K562 (cell line): ENCODE measurements at regions not wholly inside any gene's neighbourhood (a gene's known extent, or its start where the extent isn't known, plus 50 kb on each side); places are given as distances from the start of the nearest gene placed in this dataset.

Experiments used
- ATAC-seq: fragments of 200-7000 bp; cut with Tn5 transposase; 3 replicates; pipeline ENCODE4 v1.9.1; 2020; ENCODE audit warnings: moderate library complexity
- BruUV-seq: library from RNA; stranded (reverse); fragments of 400-500 nt; replicated peaks from 2 replicates; lab custom pipeline; 2021; lab: Mats Ljungman, UMichigan
- CTCF ChIA-PET: fragments of 300-600 bp; formaldehyde crosslinking; extraction: SDS; loops from one replicate; lab custom pipeline; 2021; ENCODE audit warnings: low intra/inter-chr PET ratio; lab: Yijun Ruan, JAX
- POLR2A ChIA-PET: fragments of 300-600, 350-650 bp; sonication (Branson Sonifier 250); formaldehyde crosslinking; extraction: SDS; loops from one replicate; lab custom pipeline; 2021; ENCODE audit warnings: antibody characterized with exemption, inconsistent platforms; lab: Yijun Ruan, JAX
- DNase-seq, 4 experiments: peaks; one replicate each; pipeline versions ENCODE4 v3.0.0 to v3.0.0-alpha.2; 2011 to 2018; ENCODE audit warnings: low spot score in 3 of 4, mixed read lengths in 3 of 4; ENCODE audit errors: extremely low read depth in 1 of 4
- FAIRE-seq: peaks from 2 replicates; lab custom pipeline; 2011; peaks lifted over from hg19 to GRCh38; lab: Jason Lieb, UNC
- H2AFZ ChIP-seq: 2 replicates; pipeline ENCODE4 v1.6.0; 2011; ENCODE audit warnings: low read depth, low read length, control low read depth, inconsistent platforms
- H3K27ac ChIP-seq: fragments of 200-600 bp; 3 replicates; pipeline ENCODE4 v1.8.0; 2011; ENCODE audit warnings: low read depth, mild to moderate bottlenecking, control low read depth, inconsistent platforms, low read length, moderate library complexity, mixed read lengths; ENCODE audit errors: extremely low read depth
- H3K27me3 ChIP-seq, 2 experiments: fragments of 300-600 bp in 1 of 2; 2 replicates in 1 of 2; 3 replicates in 1 of 2; pipeline versions ENCODE4 v1.6.0 to v1.8.0; 2011; ENCODE audit warnings: inconsistent platforms in 2 of 2, low read length in 2 of 2, mild to moderate bottlenecking in 1 of 2, mixed read lengths in 1 of 2, moderate library complexity in 1 of 2; ENCODE audit not compliant: control insufficient read depth in 2 of 2, insufficient read depth in 2 of 2
- H3K36me3 ChIP-seq: fragments of 300-600 bp; 3 replicates; pipeline ENCODE4 v1.8.0; 2011; ENCODE audit warnings: mild to moderate bottlenecking, low read length, inconsistent platforms; ENCODE audit not compliant: control insufficient read depth, insufficient read depth
- H3K4me1 ChIP-seq, 2 experiments: fragments of 200-600 bp in 1 of 2; replicated peaks in 1 of 2; 2 replicates in 1 of 2; 3 replicates in 1 of 2; pipeline versions ENCODE4 v1.5.1 to v1.8.0; 2011; ENCODE audit warnings: inconsistent platforms in 2 of 2, low read length in 2 of 2, mild to moderate bottlenecking in 1 of 2, mixed read lengths in 1 of 2, moderate library complexity in 1 of 2; ENCODE audit not compliant: control insufficient read depth in 2 of 2, insufficient read depth in 2 of 2
- H3K4me2 ChIP-seq: 2 replicates; pipeline ENCODE4 v1.6.1; 2011; ENCODE audit warnings: low read length, control low read depth, inconsistent platforms, mixed read lengths; ENCODE audit not compliant: insufficient read depth
- H3K4me3 ChIP-seq: fragments of 200-600 bp; sonication (generic), shearing (Covaris generic); 2 replicates; pipeline ENCODE4 v1.5.1; 2016; ENCODE audit warnings: control low read depth, inconsistent platforms
- H3K79me2 ChIP-seq: fragments of 200-600 bp; 3 replicates; pipeline ENCODE4 v1.8.0; 2011; ENCODE audit warnings: low read length, inconsistent platforms; ENCODE audit not compliant: control insufficient read depth, insufficient read depth
- H3K9ac ChIP-seq, 2 experiments: 2 replicates each; pipeline versions ENCODE4 v1.6.0 to v1.6.1; 2011; ENCODE audit warnings: low read depth in 2 of 2, low read length in 2 of 2, control low read depth in 1 of 2, inconsistent platforms in 1 of 2, mild to moderate bottlenecking in 1 of 2, mixed read lengths in 1 of 2; ENCODE audit not compliant: insufficient read depth in 1 of 2
- H3K9me1 ChIP-seq: one replicate; pipeline ENCODE4 v1.6.0; 2011; ENCODE audit warnings: inconsistent platforms, mild to moderate bottlenecking, low read length, moderate library complexity; ENCODE audit not compliant: control insufficient read depth, insufficient read depth
- H3K9me3 ChIP-seq: replicated peaks from 2 replicates; pipeline ENCODE4 v1.5.1; 2011; ENCODE audit warnings: low read depth, low read length, inconsistent platforms; ENCODE audit not compliant: control insufficient read depth, insufficient read depth
- H4K20me1 ChIP-seq: replicated peaks from 2 replicates; pipeline ENCODE4 v1.6.1; 2011; ENCODE audit warnings: low read length, inconsistent platforms, mixed read lengths; ENCODE audit not compliant: control insufficient read depth, insufficient read depth
- CEBPB ChIP-seq: fragments of 450-650 bp; IDR thresholded peaks from 2 replicates; pipeline ENCODE4 v1.6.1; 2016; ENCODE audit warnings: missing genetic modification characterization, missing compliant biosample characterization
- CEBPG ChIP-seq, 3 experiments: fragments of 200-800 bp in 1 of 3; sonication (Bioruptor generic) in 1 of 3; sonication (generic) in 1 of 3; formaldehyde crosslinking in 1 of 3; IDR thresholded peaks in 2 of 3; conservative IDR thresholded peaks in 1 of 3; 2 replicates each; pipeline versions ENCODE4 v1.6.1 to v1.8.0; 2016 to 2022; ENCODE audit warnings: missing compliant biosample characterization in 2 of 3, missing genetic modification characterization in 2 of 3, mild to moderate bottlenecking in 1 of 3, missing genetic modification reagents in 1 of 3
- CXXC5 ChIP-seq: fragments of 250-450 bp; sonication (Bioruptor Pico); IDR thresholded peaks from 2 replicates; pipeline ENCODE4 v1.8.0; 2022; ENCODE audit warnings: inconsistent platforms, mild to moderate bottlenecking, moderate library complexity
- DLX4 ChIP-seq: fragments of 250-450 bp; sonication (Bioruptor Pico); IDR thresholded peaks from 2 replicates; pipeline ENCODE4 v1.6.1; 2021; ENCODE audit warnings: mild to moderate bottlenecking
- DMBX1 ChIP-seq: fragments of 250-450 bp; sonication (Bioruptor Pico); IDR thresholded peaks from 2 replicates; pipeline ENCODE4 v1.8.0; 2022; ENCODE audit warnings: inconsistent platforms, mild to moderate bottlenecking, moderate library complexity, borderline replicate concordance
- FOXJ2 ChIP-seq: fragments of 200-800 bp; sonication (Bioruptor generic); IDR thresholded peaks from 2 replicates; pipeline ENCODE4 v1.6.1; 2016; ENCODE audit warnings: missing genetic modification characterization, missing compliant biosample characterization
- L3MBTL2 ChIP-seq: fragments of 450-650 bp; IDR thresholded peaks from 2 replicates; pipeline ENCODE4 v1.6.1; 2016; ENCODE audit warnings: mild to moderate bottlenecking, moderate library complexity
- SAFB2 ChIP-seq: fragments of 200-400 bp; formaldehyde crosslinking; IDR thresholded peaks from 2 replicates; pipeline ENCODE4 v1.6.1; 2018; ENCODE audit warnings: borderline replicate concordance, low read length, low read depth, moderate library complexity; ENCODE audit not compliant: severe bottlenecking
- SMAD4 ChIP-seq: fragments of 250-450 bp; sonication (Bioruptor Pico); conservative IDR thresholded peaks from 2 replicates; pipeline ENCODE4 v1.8.0; 2021; ENCODE audit warnings: inconsistent platforms, mild to moderate bottlenecking, moderate library complexity
- TFAM ChIP-seq: fragments of 250-450 bp; sonication (Bioruptor Pico); conservative IDR thresholded peaks from 2 replicates; pipeline ENCODE4 v1.5.0; 2021; ENCODE audit warnings: mild to moderate bottlenecking, moderate library complexity
- ZNF175 ChIP-seq: fragments of 200-800 bp; sonication (Bioruptor generic); IDR thresholded peaks from 2 replicates; pipeline ENCODE4 v1.6.1; 2016; ENCODE audit warnings: low read depth, mild to moderate bottlenecking, missing genetic modification characterization, missing compliant biosample characterization
- ZNF696 ChIP-seq: fragments of 250-450 bp; sonication (Bioruptor Pico); conservative IDR thresholded peaks from 2 replicates; pipeline ENCODE4 v1.4.0; 2020; ENCODE audit warnings: mild to moderate bottlenecking, moderate library complexity
- ZSCAN32 ChIP-seq: fragments of 450-650 bp; formaldehyde crosslinking; IDR thresholded peaks from 2 replicates; pipeline ENCODE4 v1.4.0; 2020; ENCODE audit warnings: mild to moderate bottlenecking, moderate library complexity
- WGBS: fragments of 100-300 bp; shearing (Covaris generic); methylation state at CpG from one replicate; pipeline ENCODE4 v1.1.6; 2016; ENCODE audit warnings: low coverage, mixed read lengths; ENCODE audit not compliant: insufficient coverage; ENCODE audit errors: missing lambda C conversion rate; 5-methylcytosine and 5-hydroxymethylcytosine counted together
- in situ Hi-C: fragments of 300-500 bp; cut with MboI; formaldehyde crosslinking; loops from 4 replicates; pipeline ENCODE4 v1.15.0; 2018; ENCODE audit warnings: inconsistent platforms, mixed read lengths
- intact Hi-C: fragments of 100-400 bp; cut with micrococcal nuclease; formaldehyde crosslinking; loops from 2 replicates; pipeline ENCODE4 v1.14.2; 2022

GRCh38 chr6:22072949-22073348 is 223.9 kb downstream of the PRL start (continued):
- TF ChIP-seq CEBPG (CRISPR knock-in tag; IDR thresholded peaks at IDR 0.05): no peak
- peak; percentile 57 to 73; a peak in 3 of 4 replicates for TF ChIP-seq CEBPG (tag; conservative IDR thresholded peaks at IDR 0.05 in 1 of 2, IDR thresholded peaks at IDR 0.05 in 1 of 2)
- TF ChIP-seq DLX4 (CRISPR knock-in tag): no peak
- TF ChIP-seq FOXJ2 (tag): 0 out of 2 replicates have a peak, but pooled peaks have one; percentile 52
- TF ChIP-seq CEBPB (tag): peak; percentile 20; the same call in 1 of the 2 replicates
- TF ChIP-seq SMAD4 (CRISPR knock-in tag): 0 out of 2 replicates have a peak, but pooled peaks have one; percentile 14
- 0 out of 2 replicates have a peak, but pooled peaks have one; percentile 36 for TF ChIP-seq ZSCAN32 (CRISPR knock-in tag)
- TF ChIP-seq DMBX1 (CRISPR knock-in tag): 0 out of 2 replicates have a peak, but pooled peaks have one; percentile 11
- no peak for TF ChIP-seq TFAM (CRISPR knock-in tag)
- peak; percentile 24; the same call in 1 of the 2 replicates for TF ChIP-seq L3MBTL2

GRCh38 chr6:22073516-22074198 is 223.2 kb downstream of the PRL start:
- FAIRE-seq (no peak), ATAC-seq (no peak), DNase-seq (no peak)
- H2AFZ ChIP-seq: peak overlapping the region; percentile 25; the same call in 1 of the 2 replicates
- H3K79me2 ChIP-seq: no peaks in the 10 kb centered on the region
- intact Hi-C loops: no loop called here
- 34% methylated on average over 4 of the region's 4 CpGs for WGBS
- CTCF ChIA-PET: no interaction called here
- H3K4me2 ChIP-seq: no peak overlapping the region
- POLR2A ChIA-PET: interaction anchor here (1.4 kb wide), 1 partner anchor 9 kb away, joined by 3 read pairs; no protein-coding TSS in a partner anchor
- peaks cover 0 to 3% of the 10 kb centered on the region in 2 experiments; a peak in 2 of 5 replicates for H3K4me1 ChIP-seq
- no peak overlapping the region for H3K27ac ChIP-seq
- in situ Hi-C loops: no loop called here
- no peaks in the 10 kb centered on the region for H3K9me1 ChIP-seq
- no peak overlapping the region for H3K9ac ChIP-seq
- no peaks in the 10 kb centered on the region for H4K20me1 ChIP-seq
- H3K9me3 ChIP-seq: no peaks in the 10 kb centered on the region
- H3K36me3 ChIP-seq: no peaks in the 10 kb centered on the region
- no peaks in the 10 kb centered on the region for H3K27me3 ChIP-seq
- no TSS peak for BruUV-seq
- H3K4me3 ChIP-seq: no peak overlapping the region
- TF ChIP-seq ZNF696 (no peak), ZNF175 (0 out of 2 replicates have a peak, but pooled peaks have one; percentile 14), SAFB2 (no peak), CXXC5 (CRISPR knock-in tag) (0 out of 2 replicates have a peak, but pooled peaks have one; percentile 6)
